NCI-H82 (cell line): ENCODE measurements at regions not wholly inside any gene's neighbourhood (a gene's known extent, or its start where the extent isn't known, plus 50 kb on each side); places are given as distances from the start of the nearest gene placed in this dataset.

Experiments
- DNase-seq: peaks from one replicate; lab custom pipeline; 2025; lab: John Stamatoyannopoulos, UW

DNA sequence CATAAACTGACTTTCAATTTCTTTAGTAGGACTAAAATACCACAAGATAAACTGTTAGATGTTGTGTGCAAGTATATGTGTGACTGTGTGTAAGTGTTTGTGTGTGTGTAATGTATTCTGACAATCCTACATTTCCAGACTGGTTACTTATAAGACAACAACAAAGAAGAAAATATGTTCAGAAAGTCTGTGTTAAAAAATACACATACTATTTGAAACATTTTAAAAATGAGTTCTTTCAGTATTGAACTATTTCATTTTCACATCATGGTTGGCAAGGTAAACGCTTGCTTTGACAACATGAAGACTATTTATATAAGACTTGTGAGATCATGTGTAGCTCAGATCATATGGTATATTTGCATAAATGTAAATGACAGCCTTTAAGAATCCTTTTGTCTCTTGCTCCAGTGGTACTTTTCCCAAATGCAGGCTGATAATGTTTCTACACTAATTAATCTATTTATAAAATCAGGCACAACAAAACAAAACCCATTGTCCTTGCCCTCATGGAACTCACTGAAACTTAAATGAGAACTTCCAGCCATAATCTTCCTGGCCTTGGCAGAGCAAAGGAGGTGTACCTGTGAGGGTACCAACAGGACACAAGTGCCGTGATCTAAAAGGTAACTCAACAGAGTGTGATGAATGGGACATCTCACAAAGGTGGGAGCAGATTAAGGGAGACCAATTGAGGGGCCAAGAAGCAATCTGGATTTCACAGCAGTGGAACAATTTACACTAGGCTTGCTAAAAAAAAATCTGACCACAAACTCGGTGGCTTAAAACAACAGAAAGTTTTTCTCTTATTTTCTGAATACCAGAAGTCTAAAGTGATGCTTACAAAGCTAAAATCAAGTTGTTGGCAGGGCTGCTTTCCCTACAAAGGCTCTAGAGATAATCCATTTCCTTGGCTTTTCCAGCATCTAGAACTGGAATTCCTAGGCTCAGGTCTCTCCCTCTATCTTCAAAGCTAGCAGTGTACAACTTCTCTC lies 349.0 kb downstream of the TBC1D4 start:
- no peak for DNase-seq

DNA sequence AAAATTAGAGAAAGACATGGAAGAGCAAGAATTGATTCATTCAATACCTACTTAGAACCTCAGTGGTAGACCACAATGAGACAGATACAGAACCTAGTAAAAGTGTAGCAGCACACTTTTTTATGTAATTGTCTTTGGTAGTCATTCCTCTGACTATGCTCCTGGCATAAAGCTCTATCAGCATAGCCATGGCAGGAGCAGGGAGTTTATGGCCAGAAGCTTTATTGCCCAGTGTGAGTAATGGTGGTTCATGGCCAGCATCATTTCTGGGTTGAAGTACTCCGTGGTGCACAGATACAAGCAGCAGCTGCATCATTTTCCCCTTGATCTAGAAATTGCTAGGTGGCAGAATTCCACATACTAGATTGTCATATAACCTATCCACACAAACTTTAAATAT lies 352.6 kb downstream of the TBC1D4 start:
- DNase-seq, result no peak

- DNase-seq, result no peak
Observed at GRCh38 chr13:75124415-75124814, 357.6 kb downstream of the TBC1D4 start.

DNA sequence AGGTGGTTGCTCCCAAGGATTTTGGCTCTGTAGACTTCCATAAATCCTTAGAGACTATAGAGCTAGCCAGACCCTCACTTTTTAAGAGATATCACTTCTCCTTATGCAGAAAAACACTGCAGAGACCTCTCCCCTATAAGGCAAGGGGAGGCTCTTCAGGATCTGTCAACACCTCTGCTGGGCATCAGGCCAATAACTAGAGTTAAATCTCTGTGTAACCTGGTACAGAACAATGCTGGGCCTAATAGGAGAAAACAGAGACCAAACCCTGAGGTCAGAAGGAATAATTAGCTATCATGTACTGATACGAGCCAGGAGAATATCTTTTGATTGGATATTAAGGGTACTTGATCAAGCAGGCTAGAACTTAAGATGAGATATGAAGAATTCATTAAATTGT lies 358.5 kb downstream of the TBC1D4 start:
- DNase-seq, result no peak

DNA sequence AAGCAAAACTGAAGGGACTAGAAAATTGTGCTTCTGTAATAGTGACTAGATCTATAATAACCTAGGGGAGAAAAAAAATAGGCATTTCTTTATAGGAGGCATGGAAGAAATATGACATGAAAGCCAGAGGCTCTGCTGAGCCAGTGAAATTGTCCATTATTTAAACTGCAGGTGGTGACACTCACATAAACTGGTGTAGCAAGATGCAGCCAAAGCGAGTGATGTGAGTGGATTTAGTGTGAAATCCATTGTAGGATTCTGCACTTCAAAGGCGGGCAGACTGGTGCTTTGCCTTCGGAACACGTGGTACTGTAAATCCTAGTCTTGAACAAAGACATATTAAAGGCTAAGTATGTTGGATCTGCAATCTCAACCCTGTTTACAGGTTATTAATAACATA lies 361.9 kb downstream of the TBC1D4 start:
- peak; percentile 23 for DNase-seq

DNA sequence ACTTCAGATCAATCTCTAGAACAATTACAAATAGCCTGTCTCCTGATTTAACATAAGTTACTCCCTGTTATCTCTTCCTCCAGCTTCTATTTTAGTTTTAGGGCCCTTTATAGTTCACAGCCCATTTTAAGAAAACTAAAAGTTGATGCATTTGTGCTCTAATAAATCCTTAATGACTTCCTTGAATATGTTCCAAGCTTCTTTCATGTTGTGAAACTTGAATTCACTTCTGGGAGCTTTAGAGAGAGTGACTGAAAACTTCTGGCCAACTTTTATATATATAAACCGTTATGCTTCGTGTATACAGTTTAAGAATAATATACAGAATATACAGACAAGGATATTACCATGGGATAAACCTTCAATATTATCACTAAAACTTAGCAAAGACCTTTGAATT lies 366.8 kb downstream of the TBC1D4 start:
- DNase-seq, result no peak

- no peak for DNase-seq
Observed at GRCh38 chr13:75103976-75104375, 378.0 kb downstream of the TBC1D4 start.

DNA sequence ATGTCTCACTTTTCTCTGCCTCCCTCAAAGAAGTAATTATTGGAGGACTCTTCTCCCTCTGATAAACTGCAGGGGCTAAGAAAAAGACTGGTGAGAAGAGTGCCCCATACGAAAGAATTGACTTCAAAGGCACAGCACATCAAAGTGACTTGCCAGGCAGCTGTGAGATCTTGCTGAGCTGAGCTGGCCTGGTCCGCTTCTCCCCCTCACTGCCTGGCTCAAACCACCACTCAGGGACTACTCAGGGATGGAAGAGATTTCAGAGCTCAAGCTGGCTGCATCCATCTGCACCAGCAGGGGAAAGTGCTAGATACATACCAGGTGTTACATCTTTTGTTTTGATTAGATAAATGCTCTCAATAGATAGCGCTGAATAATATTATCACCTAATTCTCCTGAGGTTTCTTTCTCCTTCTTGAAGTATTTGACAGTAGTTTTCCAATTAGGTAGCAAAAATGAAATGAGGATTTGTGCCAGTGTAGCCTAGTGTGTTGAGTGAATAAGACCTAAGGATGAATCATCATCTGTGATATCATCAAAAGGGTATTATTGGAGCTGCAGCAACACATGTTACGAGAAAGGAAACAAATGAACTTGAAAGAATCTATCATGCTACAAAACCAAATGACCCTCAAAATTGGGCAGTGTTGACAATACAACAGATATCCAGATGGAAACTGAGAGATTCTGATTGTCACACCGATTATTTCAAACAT lies 379.8 kb downstream of the TBC1D4 start:
- peak; percentile 12 for DNase-seq

GRCh38 chr13:75101348-75101747 lies 380.6 kb downstream of the TBC1D4 start:
- DNase-seq, result no peak

- DNase-seq, result no peak
Observed at GRCh38 chr13:75092143-75092542, 389.8 kb downstream of the TBC1D4 start.

DNA sequence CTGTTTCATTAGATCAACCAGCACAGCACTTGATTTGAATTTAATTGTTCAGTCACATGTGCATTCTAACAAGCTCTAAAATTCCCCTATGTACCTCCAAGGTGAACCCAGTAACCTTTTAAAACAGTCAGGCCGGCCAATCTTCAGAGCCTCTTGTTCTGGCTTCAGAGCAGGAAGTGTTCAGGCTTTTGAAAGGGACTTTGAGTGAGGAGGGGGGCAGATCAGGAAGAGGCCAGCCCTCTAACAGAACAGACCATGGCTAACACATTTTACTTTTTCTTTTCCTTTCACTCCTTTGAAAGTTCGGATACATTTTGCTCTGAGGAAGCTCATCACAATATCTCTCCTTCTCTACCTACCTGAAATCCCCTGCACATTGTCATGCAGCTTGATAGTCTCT lies 390.3 kb downstream of the TBC1D4 start:
- no peak for DNase-seq

GRCh38 chr13:75090872-75091615 lies 390.9 kb downstream of the TBC1D4 start:
- DNase-seq, result no peak

DNA sequence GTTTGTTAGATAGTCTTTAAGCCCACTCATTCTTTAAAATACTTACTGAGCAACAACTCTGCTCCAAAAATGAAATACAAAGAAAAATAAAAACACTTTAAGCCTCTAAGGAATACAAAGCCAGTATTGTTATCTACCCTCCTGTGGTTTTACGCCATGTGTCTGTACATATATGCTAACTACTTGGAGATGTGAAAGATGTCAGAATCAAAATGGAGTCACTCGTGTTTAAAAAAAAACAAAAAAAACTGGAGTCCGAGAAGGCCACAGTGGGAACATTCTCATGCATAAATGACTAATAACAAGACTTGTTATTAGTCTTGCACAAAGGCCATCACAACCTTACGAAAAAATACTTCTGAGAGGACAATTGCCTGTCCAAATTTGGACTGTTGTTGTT lies 393.1 kb downstream of the TBC1D4 start:
- no peak for DNase-seq

- DNase-seq, result no peak
Observed at GRCh38 chr13:75079226-75079625, 402.7 kb downstream of the TBC1D4 start.

DNA sequence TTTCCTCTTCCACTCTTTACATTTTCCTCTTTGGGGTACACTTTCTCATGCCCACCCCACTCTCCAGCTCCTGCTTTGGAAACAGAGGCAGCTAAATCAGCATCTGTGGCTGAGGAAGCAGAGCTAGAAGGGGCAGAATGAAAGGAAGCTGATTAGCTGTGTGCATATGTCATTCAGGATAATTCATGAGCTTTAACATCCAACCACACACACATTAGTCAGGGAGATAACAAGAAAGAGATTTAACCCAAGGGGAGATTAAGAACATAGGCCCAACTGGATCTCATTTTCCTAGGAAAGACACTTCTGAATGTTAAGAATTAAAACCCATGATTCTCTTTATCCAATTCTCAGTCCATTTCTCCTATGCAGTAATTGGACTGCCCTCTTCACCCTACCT lies 405.5 kb downstream of the TBC1D4 start:
- peak; percentile 89 for DNase-seq

DNA sequence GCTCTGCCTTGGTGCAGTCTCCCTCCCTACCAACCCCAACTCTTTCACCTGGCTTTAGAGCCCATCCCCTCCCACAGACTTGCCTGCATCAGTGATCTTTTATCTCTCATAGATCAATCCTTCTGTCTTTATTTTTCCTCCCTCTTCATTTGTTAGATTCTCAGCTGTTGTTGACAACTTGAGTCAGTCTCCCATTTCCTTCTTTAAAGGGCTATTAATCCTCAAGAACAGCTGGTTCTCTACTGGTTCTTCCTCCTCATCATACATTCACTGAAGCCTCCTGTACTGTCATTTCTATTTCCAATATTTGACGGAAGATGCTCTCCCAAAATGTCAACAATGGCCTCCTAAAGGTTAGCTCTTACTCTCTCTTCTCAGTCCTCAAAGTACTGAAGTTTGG lies 408.2 kb downstream of the TBC1D4 start:
- peak; percentile 52 for DNase-seq

GRCh38 chr13:75072891-75073290 lies 409.1 kb downstream of the TBC1D4 start:
- no peak for DNase-seq

DNA sequence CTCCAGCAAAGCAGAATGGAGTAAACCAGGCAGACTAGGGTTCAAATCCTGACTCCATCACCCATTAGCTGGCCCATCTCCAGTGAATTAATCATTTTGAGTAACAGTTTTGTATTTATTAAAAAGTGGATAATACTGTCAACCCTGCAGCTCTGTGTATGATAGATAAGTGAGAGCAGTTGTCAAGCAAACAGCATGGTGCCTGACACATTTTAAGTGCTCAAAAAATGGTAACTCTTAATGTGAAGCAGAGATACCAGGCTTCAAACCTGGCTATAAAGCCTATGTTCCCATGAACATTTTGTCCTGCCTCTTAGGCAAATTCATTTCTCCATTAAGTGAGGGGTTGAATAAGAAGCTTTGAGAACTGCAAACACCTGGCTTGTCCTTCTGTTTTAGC lies 409.6 kb downstream of the TBC1D4 start:
- DNase-seq, result peak; percentile 17

DNA sequence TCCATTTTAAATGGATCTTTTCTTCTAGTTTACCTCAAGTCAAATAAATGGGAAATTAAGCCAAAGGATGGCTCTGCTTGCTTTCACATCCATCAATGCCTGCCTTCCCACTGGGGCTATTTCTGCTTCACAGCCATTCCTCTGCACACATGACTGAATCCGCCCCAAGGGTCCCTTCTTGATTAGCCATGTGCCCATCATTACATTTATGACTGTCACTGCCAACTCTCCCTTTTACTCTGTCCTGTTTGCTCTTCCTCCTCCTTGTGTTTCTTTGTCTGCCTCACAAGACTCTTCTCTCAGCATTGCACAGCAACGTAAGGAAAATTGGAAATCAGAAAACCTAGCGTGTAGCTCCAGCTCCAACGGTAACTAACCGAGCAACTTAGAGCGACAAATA lies 410.2 kb downstream of the TBC1D4 start:
- DNase-seq, result no peak

GRCh38 chr13:75071395-75071794 lies 410.6 kb downstream of the TBC1D4 start:
- DNase-seq, result no peak

GRCh38 chr13:75061909-75062308 lies 420.1 kb downstream of the TBC1D4 start:
- no peak for DNase-seq

DNA sequence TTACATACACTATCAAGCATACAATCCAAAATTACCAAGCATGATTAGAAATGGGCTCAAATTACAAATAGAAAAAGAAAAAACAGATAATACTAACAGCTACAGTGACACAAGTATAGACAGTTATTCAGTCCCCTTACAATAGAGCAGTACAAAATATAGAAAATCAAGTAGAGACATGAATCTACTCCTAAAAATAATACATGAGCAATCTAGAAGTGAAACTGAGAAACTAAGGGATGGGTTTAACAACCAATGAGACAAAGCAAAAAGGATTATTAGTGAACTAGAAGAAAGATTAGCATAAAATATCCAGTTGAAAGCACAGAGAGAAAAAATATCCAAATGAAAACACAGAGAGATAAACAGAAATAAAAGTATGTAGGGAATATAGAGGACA lies 426.7 kb downstream of the TBC1D4 start:
- DNase-seq, result no peak

- DNase-seq, result no peak
Observed at GRCh38 chr13:75052616-75053015, 429.4 kb downstream of the TBC1D4 start.
